ENCODE measurements at regions not wholly inside any gene's neighbourhood (a gene's known extent, or its start where the extent isn't known, plus 50 kb on each side); places are given as distances from the start of the nearest gene placed in this dataset.

GRCh38 chr6:1461207-1461606 lies 71.8 kb downstream of the FOXF2 start:
- TF ChIP-seq CTCF (IDR thresholded peaks at IDR 0.05; ENCODE audit: low read length) (no peak), EZH2phosphoT487 (IDR thresholded peaks at IDR 0.05; ENCODE audit: low read length) (no peak)
